SK-N-MC (cell line): ENCODE measurements at regions not wholly inside any gene's neighbourhood (a gene's known extent, or its start where the extent isn't known, plus 50 kb on each side); places are given as distances from the start of the nearest gene placed in this dataset.

Experiments used
- DNase-seq: peaks from one replicate; pipeline ENCODE4 v3.0.0-alpha.2; 2011; ENCODE audit warnings: low read depth, low spot score
- H3K27ac ChIP-seq: fragments of 200-600 bp; sonication (generic); 2 replicates; pipeline ENCODE4 v1.5.1; 2016; ENCODE audit warnings: mixed run types
- H3K36me3 ChIP-seq: fragments of 200-600 bp; sonication (generic); 2 replicates; pipeline ENCODE4 v1.6.1; 2017; ENCODE audit warnings: antibody characterized with exemption, low read length, mixed read lengths; ENCODE audit not compliant: insufficient read depth
- H3K4me3 ChIP-seq: fragments of 200-600 bp; sonication (generic); 2 replicates; pipeline ENCODE4 v1.5.1; 2016
- H3K9ac ChIP-seq: fragments of 200-600 bp; sonication (generic); 2 replicates; pipeline ENCODE4 v1.8.0; 2017; ENCODE audit warnings: mixed run types, mixed read lengths; ENCODE audit not compliant: insufficient read length
- H3K9me3 ChIP-seq: fragments of 200-600 bp; sonication (generic); 2 replicates; pipeline ENCODE4 v1.6.1; 2017; ENCODE audit warnings: low read depth, mild to moderate bottlenecking, antibody characterized with exemption, low read length, moderate library complexity, mixed read lengths
- EZH2 ChIP-seq: fragments of 200-600 bp; sonication (generic); IDR thresholded peaks from one replicate; pipeline ENCODE4 v1.6.1; 2017; ENCODE audit warnings: antibody characterized with exemption
- FOXP2 ChIP-seq: optimal IDR thresholded peaks from 2 replicates; pipeline ENCODE3; 2011; ENCODE audit warnings: mild to moderate bottlenecking, moderate library complexity; ENCODE audit not compliant: insufficient read depth; ENCODE audit errors: extremely low read length, control extremely low read depth
- POLR2AphosphoS5 ChIP-seq: IDR thresholded peaks from 2 replicates; pipeline ENCODE4 v1.6.1; 2012; ENCODE audit warnings: mild to moderate bottlenecking, low read depth, low read length, borderline replicate concordance

DNA sequence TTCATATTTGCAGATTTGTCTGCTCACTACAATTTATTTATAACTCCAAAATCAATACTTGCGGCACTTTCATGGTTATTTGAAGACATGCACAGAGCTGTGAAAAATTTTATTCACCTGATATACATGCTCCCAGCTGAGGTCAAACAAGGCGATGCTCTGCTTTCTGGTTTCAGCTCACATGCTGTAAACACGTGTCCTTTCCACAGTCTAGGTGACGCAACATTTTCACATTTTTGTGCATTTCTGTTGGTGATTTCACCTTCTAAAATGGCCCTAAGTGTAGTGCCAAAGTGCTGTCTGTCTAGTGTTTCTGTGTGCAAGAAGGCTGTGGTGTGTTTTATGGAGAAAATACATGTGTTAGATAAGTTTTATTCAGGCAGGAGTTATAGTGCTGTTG is 650.5 kb downstream of the RNF144B start:
- no peak for TF ChIP-seq POLR2AphosphoS5
- TF ChIP-seq FOXP2, result no peak
- TF ChIP-seq EZH2, result no peak
- Histone ChIP-seq H3K27ac (no peak overlapping the region), H3K4me3 (no peak overlapping the region), H3K36me3 (no peaks in the 10 kb centered on the region), H3K9ac (no peak overlapping the region), H3K9me3 (no peaks in the 10 kb centered on the region)
- no peak for DNase-seq

DNA sequence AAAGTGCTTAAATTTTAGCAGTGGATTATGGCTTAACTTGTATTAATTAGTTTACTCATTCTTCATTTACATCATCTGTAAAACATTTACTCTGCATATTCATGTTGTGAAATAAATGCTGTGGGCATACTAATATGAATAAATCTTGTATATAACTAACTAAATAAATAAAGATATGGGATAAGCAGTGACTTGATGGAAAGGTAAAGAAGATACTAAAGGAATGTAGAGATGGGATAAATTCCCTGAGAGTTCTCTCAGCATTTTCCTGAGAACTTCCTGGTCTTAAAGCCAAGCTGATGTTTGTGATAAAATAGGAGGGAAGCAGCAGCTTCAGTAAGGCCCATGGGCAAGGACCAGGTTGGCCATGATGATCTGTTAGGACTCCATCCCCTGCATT is 652.1 kb downstream of the RNF144B start:
- Histone ChIP-seq H3K9me3 (no peaks in the 10 kb centered on the region), H3K36me3 (no peaks in the 10 kb centered on the region), H3K9ac (no peak overlapping the region), H3K27ac (no peak overlapping the region), H3K4me3 (no peak overlapping the region)
- no peak for TF ChIP-seq EZH2
- TF ChIP-seq POLR2AphosphoS5, result no peak
- TF ChIP-seq FOXP2, result no peak
- DNase-seq, result no peak

DNA sequence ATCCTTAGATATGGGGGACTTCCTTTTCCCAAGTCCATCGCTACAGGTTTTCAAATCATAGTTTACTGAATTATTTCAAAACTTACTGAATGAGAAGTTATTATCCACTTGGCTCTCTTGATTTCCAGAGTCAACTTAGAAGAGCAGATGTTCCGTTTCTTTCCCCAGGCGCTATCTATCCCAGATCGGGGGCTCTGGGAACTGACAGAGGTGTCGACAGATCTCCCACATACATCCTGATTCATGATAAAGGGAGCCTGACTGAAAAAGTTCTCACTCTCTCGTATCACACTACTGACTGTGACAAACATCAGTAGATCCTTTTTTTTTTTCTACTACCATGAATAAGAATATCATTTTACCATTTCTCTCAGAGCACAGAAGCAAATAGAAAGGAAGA is 654.8 kb downstream of the RNF144B start:
- Histone ChIP-seq H3K9me3 (no peaks in the 10 kb centered on the region), H3K27ac (no peak overlapping the region), H3K4me3 (no peak overlapping the region), H3K36me3 (no peaks in the 10 kb centered on the region), H3K9ac (no peak overlapping the region)
- no peak for TF ChIP-seq EZH2
- no peak for TF ChIP-seq POLR2AphosphoS5
- TF ChIP-seq FOXP2, result no peak
- no peak for DNase-seq

DNA sequence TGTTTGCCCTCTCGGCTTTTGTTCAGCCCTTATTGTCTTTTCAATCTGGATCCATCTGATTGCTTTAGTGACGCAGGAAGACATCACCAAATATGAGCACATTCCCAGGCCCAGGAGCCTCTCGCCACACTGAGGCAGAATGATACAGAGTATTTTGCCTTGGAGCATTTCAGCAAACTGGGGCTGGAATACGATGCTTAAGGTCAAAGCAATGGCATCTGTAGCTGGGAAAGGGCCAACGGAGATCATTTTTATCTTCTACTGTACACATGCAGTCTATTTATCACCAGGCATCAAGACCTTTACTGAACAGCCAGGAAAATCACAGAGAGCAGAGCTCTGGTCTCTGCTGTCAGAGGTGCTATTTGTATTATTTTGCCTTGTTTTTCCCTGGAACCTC is 655.3 kb downstream of the RNF144B start:
- DNase-seq, result no peak
- H3K4me3 ChIP-seq, result no peak overlapping the region
- no peak for TF ChIP-seq FOXP2
- TF ChIP-seq POLR2AphosphoS5, result no peak
- TF ChIP-seq EZH2, result no peak
- H3K9ac ChIP-seq, result no peak overlapping the region
- H3K36me3 ChIP-seq, result no peaks in the 10 kb centered on the region
- no peak overlapping the region for H3K27ac ChIP-seq
- H3K9me3 ChIP-seq, result no peaks in the 10 kb centered on the region

DNA sequence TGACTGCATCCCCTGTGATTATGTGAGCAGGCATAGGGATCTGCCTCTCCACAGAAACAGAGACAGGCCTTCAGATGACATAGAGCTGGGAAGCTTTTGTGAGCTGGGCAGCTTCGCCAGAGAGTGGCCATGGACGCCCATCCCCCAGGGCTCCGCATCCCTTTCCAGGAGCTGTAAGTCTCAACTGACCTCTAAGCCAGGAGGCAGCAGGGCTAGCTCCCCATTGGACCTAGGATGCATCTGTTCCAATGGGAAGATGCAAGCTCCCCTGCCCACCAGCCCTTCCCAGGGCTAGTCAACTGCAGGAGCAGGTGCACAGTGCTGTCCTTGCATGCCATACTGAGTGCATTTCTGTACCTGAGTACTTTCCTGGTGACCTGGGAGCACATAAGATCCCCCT is 663.6 kb downstream of the RNF144B start:
- H3K36me3 ChIP-seq, result no peaks in the 10 kb centered on the region
- DNase-seq, result no peak
- TF ChIP-seq FOXP2, result no peak
- TF ChIP-seq POLR2AphosphoS5, result no peak
- H3K4me3 ChIP-seq, result no peak overlapping the region
- no peaks in the 10 kb centered on the region for H3K9me3 ChIP-seq
- no peak overlapping the region for H3K9ac ChIP-seq
- no peak overlapping the region for H3K27ac ChIP-seq

DNA sequence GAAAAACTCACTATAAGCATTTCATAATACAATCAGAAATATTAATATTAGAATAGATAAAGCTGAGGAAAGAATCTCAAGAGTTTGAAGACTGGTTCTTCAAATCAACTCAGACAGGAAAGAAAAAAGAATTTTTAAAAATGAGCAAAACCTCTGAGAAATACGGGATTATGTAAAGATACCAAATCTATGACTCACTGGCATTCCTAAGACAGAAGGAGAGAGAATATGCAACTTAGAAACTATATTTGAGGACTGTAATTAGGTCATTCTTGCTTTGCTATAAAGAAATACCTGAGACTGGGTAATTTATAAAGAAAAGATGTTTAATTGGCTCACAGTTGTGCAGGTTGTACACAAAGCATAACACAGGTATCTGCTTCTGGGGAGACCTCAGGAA is 665.1 kb downstream of the RNF144B start:
- no peak overlapping the region for H3K27ac ChIP-seq
- no peak for DNase-seq
- no peak overlapping the region for H3K9ac ChIP-seq
- TF ChIP-seq FOXP2 (no peak), POLR2AphosphoS5 (no peak), EZH2 (no peak)
- H3K9me3 ChIP-seq, result no peaks in the 10 kb centered on the region
- no peaks in the 10 kb centered on the region for H3K36me3 ChIP-seq
- no peak overlapping the region for H3K4me3 ChIP-seq

DNA sequence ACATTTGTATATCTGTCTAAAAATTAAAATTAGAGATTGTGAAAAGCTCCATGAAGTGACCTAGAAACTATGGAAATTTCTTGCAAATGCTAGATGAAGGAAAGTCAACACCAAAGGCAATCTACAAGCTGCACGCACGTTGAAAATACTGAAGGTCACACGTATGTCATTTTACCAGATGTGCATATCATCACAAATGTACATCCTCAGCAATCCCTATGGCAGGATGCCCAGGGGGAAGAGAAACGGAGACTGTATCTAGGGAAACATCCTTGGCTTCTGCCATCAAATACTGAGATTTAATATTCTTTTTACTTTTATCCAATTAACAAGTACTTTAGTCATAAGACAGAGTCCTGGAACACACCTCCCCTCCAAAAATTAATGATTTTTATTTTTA is 672.0 kb downstream of the RNF144B start:
- H3K4me3 ChIP-seq, result no peak overlapping the region
- H3K9ac ChIP-seq, result no peak overlapping the region
- H3K9me3 ChIP-seq, result no peaks in the 10 kb centered on the region
- no peak overlapping the region for H3K27ac ChIP-seq
- no peaks in the 10 kb centered on the region for H3K36me3 ChIP-seq
- DNase-seq, result no peak
- TF ChIP-seq FOXP2 (no peak), EZH2 (no peak), POLR2AphosphoS5 (no peak)

DNA sequence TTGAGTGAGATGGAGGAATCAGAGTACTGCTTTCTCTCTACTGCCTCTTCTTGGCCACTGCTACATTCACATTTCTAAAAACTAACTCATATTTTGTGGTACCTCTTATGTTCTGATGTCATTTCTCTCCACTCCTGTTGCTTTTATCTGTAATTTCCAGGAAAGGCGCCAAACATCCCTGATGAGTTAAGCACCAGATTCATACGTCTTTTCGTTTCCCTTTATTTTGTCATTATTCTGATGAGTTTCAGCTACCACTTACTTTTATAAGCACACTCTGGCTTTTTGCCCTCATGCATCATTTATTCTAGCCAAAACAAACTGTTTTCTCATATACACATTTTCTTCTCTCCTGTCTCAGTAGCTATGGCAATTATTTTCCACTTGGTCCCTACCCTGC is 680.0 kb downstream of the RNF144B start:
- Histone ChIP-seq H3K9me3 (no peaks in the 10 kb centered on the region), H3K27ac (no peak overlapping the region), H3K4me3 (no peak overlapping the region), H3K9ac (no peak overlapping the region), H3K36me3 (no peaks in the 10 kb centered on the region)
- no peak for DNase-seq
- no peak for TF ChIP-seq EZH2
- no peak for TF ChIP-seq POLR2AphosphoS5
- no peak for TF ChIP-seq FOXP2

DNA sequence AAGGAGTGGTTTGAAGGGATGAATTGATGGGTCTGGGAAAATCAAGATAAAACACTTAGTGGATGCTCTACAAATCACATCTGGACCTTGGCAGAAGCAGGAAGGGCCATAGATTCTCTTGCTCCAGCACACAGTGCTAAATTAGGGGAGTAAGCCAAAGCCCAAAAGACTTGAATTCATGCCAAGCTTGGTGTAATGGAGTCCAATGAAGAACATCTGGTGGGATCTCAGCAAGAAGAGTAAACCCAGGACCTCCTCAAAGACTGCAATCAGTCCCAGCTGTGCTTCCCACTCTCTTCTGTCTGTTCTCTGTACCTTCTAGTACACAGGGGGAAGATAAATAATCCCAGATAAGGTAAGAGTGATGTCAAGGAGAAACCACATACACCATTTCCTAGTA is 683.4 kb downstream of the RNF144B start:
- no peak for DNase-seq
- no peak overlapping the region for H3K4me3 ChIP-seq
- no peak overlapping the region for H3K27ac ChIP-seq
- TF ChIP-seq FOXP2 (no peak), EZH2 (no peak), POLR2AphosphoS5 (no peak)
- no peak overlapping the region for H3K9ac ChIP-seq
- no peaks in the 10 kb centered on the region for H3K9me3 ChIP-seq
- H3K36me3 ChIP-seq, result no peaks in the 10 kb centered on the region
